GM18511 (cell line): ENCODE measurements at regions not wholly inside any gene's neighbourhood (a gene's known extent, or its start where the extent isn't known, plus 50 kb on each side); places are given as distances from the start of the nearest gene placed in this dataset.

Source experiments
- ATAC-seq: cut with Tn5 transposase; IDR thresholded peaks from one replicate; pipeline ENCODE4 v1.9.1; 2021; ENCODE audit warnings: mild to moderate bottlenecking, moderate library complexity; ENCODE audit not compliant: unreplicated experiment

GRCh38 chr16:26756633-26757032, 310.1 kb upstream of the C16orf82 start:
- no peak for ATAC-seq

- no peak for ATAC-seq
Measured at GRCh38 chr16:26762594-26762993, 304.1 kb upstream of the C16orf82 start.

GRCh38 chr16:26765087-26765486, 301.6 kb upstream of the C16orf82 start:
- peak; percentile 59 for ATAC-seq

GRCh38 chr16:26768385-26769010, 298.2 kb upstream of the C16orf82 start:
- ATAC-seq = no peak

- no peak for ATAC-seq
Measured at GRCh38 chr16:26770547-26770946, 296.2 kb upstream of the C16orf82 start.

GRCh38 chr16:26772503-26772902, 294.2 kb upstream of the C16orf82 start:
- no peak for ATAC-seq

- ATAC-seq = no peak
Measured at GRCh38 chr16:26777821-26778220, 288.9 kb upstream of the C16orf82 start.

- no peak for ATAC-seq
Measured at GRCh38 chr16:26787924-26788323, 278.8 kb upstream of the C16orf82 start.

GRCh38 chr16:26791169-26791568, 275.6 kb upstream of the C16orf82 start:
- ATAC-seq = no peak

GRCh38 chr16:26795184-26795583, 271.5 kb upstream of the C16orf82 start:
- ATAC-seq = no peak

GRCh38 chr16:26801628-26802027, 265.1 kb upstream of the C16orf82 start:
- no peak for ATAC-seq

- ATAC-seq = no peak
Measured at GRCh38 chr16:26802440-26802839, 264.3 kb upstream of the C16orf82 start.

- ATAC-seq = no peak
Measured at GRCh38 chr16:26802965-26803364, 263.8 kb upstream of the C16orf82 start.

GRCh38 chr16:26806657-26807056, 260.1 kb upstream of the C16orf82 start:
- ATAC-seq = no peak

- no peak for ATAC-seq
Measured at GRCh38 chr16:26809461-26809860, 257.3 kb upstream of the C16orf82 start.

- no peak for ATAC-seq
Measured at GRCh38 chr16:26816266-26816665, 250.5 kb upstream of the C16orf82 start.

GRCh38 chr16:26816885-26817571, 249.7 kb upstream of the C16orf82 start:
- ATAC-seq = no peak

- ATAC-seq = no peak
Measured at GRCh38 chr16:26818393-26818792, 248.3 kb upstream of the C16orf82 start.

- no peak for ATAC-seq
Measured at GRCh38 chr16:26824469-26824868, 242.3 kb upstream of the C16orf82 start.

- no peak for ATAC-seq
Measured at GRCh38 chr16:26826500-26826899, 240.2 kb upstream of the C16orf82 start.

GRCh38 chr16:26827386-26827785, 239.3 kb upstream of the C16orf82 start:
- ATAC-seq = no peak

- ATAC-seq = no peak
Measured at GRCh38 chr16:26830428-26831127, 236.1 kb upstream of the C16orf82 start.
